Mesodermal cell (in vitro differentiated cells): ENCODE measurements at regions not wholly inside any gene's neighbourhood (a gene's known extent, or its start where the extent isn't known, plus 50 kb on each side); places are given as distances from the start of the nearest gene placed in this dataset.

Experiments used
- H3K27ac ChIP-seq: 2 replicates; pipeline ENCODE4 v1.7.0; 2013; ENCODE audit warnings: mild to moderate bottlenecking, low read depth, low read length, moderate library complexity; ENCODE audit not compliant: severe bottlenecking
- H3K36me3 ChIP-seq: 2 replicates; pipeline ENCODE4 v1.7.1; 2013; ENCODE audit warnings: mild to moderate bottlenecking, low read length, moderate library complexity; ENCODE audit not compliant: control insufficient read depth, insufficient read depth
- H3K4me1 ChIP-seq: one replicate; pipeline ENCODE4 v1.7.1; 2013; ENCODE audit warnings: mild to moderate bottlenecking, low read length; ENCODE audit not compliant: insufficient read depth, control insufficient read depth, poor library complexity, severe bottlenecking
- H3K4me3 ChIP-seq: 2 replicates; pipeline ENCODE4 v1.7.0; 2013; ENCODE audit warnings: low read length, control low read depth, mild to moderate bottlenecking; ENCODE audit not compliant: insufficient read depth, poor library complexity, severe bottlenecking; ENCODE audit errors: extremely low read depth
- H3K9me3 ChIP-seq: 2 replicates; pipeline ENCODE4 v1.7.1; 2013; ENCODE audit warnings: mild to moderate bottlenecking, low read length, moderate library complexity; ENCODE audit not compliant: control insufficient read depth
- WGBS, 2 experiments: methylation state at CpG; one replicate each; pipeline ENCODE4 v1.1.5; 2013; ENCODE audit warnings: missing lambda C conversion rate in 2 of 2; ENCODE audit not compliant: insufficient coverage in 2 of 2; 5-methylcytosine and 5-hydroxymethylcytosine counted together

DNA sequence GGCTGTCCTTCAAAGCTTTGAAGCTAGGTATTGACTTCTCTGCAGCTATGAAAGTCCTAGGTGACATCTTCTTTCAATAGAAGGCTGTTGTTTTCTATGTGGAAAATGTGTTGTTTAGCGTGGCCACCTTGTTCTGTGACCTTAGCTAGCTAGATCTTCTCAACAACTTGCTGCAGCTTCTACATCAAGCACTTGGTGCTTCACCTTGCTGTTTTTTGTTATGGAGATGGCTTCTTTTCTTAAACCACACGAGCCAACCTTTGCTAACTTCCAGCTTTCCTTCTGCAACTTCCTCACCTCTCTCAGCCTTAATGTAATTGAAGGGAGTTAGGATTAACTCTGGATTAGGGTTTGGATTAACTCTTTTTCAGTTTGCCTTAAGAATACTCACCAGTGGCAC is 128.6 kb upstream of the MMS22L start:
- no peaks in the 10 kb centered on the region for H3K36me3 ChIP-seq
- H3K4me1 ChIP-seq, result no peaks in the 10 kb centered on the region
- no peaks in the 10 kb centered on the region for H3K9me3 ChIP-seq
- no CpG with 5 or more reads among the region's 2 CpGs for WGBS, 2 experiments
- H3K27ac ChIP-seq, result no peak overlapping the region
- no peak overlapping the region for H3K4me3 ChIP-seq

DNA sequence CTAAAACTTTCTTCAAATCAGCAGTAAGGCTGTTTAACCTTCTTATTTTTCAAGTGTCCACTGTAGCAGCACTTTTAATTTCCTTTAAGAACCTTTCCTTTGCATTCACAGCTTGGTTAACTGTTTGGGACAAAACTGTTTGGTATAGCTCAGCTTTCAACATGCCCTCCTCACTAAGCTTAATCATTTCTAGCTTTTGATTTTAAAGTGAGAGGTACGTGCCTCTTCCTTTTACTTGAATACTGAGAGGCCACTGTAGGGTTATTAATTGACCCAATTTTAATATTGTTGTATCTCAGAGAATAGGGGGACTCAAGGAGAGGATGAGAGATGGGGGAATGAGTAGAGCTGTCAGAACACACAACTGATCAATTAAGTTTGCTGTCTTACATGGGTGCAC is 129.5 kb upstream of the MMS22L start:
- no peak overlapping the region for H3K4me3 ChIP-seq
- no peaks in the 10 kb centered on the region for H3K4me1 ChIP-seq
- H3K27ac ChIP-seq, result no peak overlapping the region
- no peaks in the 10 kb centered on the region for H3K9me3 ChIP-seq
- WGBS, 2 experiments, result no CpG with 5 or more reads among the region's 1 CpG
- H3K36me3 ChIP-seq, result no peaks in the 10 kb centered on the region

DNA sequence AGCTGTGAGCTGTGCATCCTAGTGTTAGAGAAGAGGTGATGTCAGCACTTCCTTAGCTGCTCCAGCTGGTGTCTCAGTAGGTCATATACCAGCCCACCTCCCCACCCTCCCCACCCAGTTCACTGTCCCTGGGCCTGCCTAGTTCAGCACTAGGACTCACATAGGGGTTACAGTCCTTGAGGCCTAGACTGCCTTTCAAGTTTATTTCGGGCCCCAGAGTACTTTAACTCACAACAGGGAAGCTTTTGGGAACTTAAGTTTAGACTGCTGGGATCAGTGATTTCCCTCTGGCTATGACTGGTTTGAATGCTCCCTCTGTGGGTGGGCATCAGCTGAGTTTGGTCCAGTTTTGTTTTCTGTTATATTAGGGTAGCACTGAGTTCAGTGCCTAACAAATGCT is 139.2 kb upstream of the MMS22L start:
- Histone ChIP-seq H3K4me1 (no peaks in the 10 kb centered on the region), H3K36me3 (no peaks in the 10 kb centered on the region), H3K9me3 (no peaks in the 10 kb centered on the region), H3K27ac (no peak overlapping the region), H3K4me3 (no peak overlapping the region)
- WGBS, 2 experiments, result no CpG with 5 or more reads among the region's 1 CpG

DNA sequence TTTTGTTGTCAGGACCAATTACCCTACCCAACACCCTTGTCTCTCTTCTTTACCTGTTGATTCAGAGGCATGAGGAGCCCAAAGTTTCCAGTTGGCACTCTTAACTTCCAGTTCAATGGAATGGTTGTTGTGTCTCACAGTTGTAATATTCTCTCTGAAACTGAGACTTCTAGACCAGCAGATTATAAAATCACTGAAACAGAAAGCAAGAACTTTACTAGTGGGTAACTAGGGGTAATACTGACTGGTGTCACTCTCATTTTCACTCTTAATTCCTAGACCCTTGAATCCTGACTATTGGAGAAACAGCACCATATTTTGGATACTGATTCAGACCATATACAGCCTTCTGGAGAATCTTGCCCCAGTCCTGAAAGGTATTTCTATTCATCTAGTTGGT is 140.2 kb upstream of the MMS22L start:
- no peaks in the 10 kb centered on the region for H3K4me1 ChIP-seq
- H3K4me3 ChIP-seq, result no peak overlapping the region

DNA sequence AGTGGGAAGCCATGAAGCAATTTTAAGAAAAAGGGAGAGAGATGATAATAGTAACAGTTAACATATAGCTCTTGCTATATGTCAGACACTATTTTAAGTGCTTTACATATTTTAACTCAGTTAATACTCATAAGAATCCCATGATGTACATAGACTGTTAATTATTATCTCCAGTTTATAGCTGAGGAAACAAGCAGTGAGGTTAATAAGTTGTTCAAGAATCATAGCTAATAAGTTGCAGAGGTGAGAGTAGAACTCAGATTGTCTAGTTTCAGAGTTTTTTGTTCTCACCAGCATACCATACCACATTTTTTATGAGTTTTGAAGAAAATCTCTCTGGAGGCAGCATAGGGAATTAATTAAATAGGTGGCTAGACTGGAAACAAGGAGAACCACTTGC is 144.6 kb upstream of the MMS22L start:
- Histone ChIP-seq H3K9me3 (no peaks in the 10 kb centered on the region), H3K36me3 (no peaks in the 10 kb centered on the region), H3K27ac (no peak overlapping the region), H3K4me3 (no peak overlapping the region), H3K4me1 (no peaks in the 10 kb centered on the region)

More for the DNA sequence above, 140.2 kb upstream of the MMS22L start:
- no peaks in the 10 kb centered on the region for H3K36me3 ChIP-seq
- H3K9me3 ChIP-seq, result no peaks in the 10 kb centered on the region
- H3K27ac ChIP-seq, result no peak overlapping the region

DNA sequence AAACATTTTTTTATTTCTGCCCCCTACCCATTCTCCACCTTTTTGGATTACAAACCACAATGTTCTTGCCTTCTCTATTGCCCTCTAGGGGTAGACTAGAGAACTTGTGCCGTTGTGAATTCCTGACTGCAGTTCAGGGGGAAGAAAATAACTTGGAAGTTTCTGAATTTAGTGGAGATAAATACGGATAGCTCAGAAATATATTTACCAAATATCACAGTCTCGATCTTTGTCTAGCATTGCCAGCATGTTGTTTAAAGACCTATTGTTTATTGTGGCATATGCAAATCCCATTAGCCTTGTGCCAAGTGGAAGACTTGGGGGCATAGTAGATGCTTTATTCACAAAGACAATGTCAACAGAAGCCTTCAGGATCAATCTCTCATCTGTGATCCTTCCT is 154.1 kb upstream of the MMS22L start:
- Histone ChIP-seq H3K9me3 (no peaks in the 10 kb centered on the region), H3K27ac (no peak overlapping the region), H3K4me3 (no peak overlapping the region), H3K4me1 (no peaks in the 10 kb centered on the region), H3K36me3 (no peaks in the 10 kb centered on the region)
- no CpG with 5 or more reads among the region's 3 CpGs for WGBS, 2 experiments

DNA sequence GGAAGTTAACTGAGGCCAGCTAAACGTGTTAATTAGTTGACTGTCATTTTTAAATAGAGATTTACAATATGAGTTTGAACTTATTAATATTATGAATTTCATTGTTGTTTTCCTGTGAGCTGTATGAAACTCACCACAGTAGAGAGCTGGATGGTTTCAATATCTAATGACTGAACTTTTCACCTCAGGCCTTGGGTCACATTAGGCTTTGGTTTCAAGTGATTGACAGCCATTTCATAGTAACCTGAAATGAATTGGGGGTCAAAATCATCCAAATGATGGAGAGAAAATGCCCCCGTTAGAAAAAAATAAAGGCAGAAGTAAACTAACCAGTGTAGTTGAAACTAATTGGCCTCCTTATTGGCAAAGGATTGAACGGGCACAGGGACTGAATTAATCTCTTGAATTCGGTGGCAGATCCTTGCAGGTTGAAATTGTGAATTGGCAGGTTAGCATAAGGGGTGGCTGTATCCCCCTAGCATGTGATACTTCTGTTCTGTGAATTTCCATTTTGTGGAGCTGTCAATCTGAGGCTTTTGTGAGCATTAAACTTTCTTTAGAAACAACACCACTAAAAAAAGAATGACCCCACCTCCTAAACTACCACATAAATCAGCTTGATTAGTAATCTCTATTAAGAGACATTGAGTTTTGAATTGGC is 155.1 kb upstream of the MMS22L start:
- WGBS, 2 experiments, result 78 to 96% methylated on average over 2 to 3 of the region's 4 CpGs
- Histone ChIP-seq H3K27ac (no peak overlapping the region), H3K9me3 (no peaks in the 10 kb centered on the region), H3K36me3 (no peaks in the 10 kb centered on the region), H3K4me3 (no peak overlapping the region), H3K4me1 (no peaks in the 10 kb centered on the region)

DNA sequence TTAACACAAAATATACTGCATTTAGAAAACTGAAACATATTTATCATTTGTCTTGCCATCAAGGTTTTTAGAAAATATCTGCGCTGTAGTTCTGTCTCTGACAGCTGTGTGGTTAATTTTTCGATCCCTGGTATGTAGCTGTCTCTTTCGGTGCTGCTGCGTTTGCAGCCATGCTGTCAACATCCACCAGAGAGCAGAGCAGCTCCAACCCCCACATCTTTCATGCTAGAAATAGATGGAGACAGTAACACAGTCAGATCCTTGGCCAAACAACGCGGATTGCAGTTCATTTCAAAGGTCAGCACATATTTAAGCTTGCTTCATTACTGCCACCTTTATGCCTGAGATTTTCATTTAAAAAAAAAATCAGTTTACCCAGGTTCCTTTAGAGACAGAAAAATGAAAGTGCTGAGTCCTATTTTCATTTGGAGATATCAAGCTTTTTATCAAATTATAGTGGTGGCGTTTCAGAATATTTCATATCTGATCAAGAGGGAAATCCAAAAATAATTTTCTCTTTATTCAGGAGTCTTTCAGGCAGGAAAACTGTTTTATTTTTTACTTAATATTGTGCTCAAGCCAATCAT is 157.7 kb upstream of the MMS22L start:
- 32 to 34% methylated on average over 2 to 5 of the region's 7 CpGs for WGBS, 2 experiments
- no peaks in the 10 kb centered on the region for H3K9me3 ChIP-seq
- H3K36me3 ChIP-seq, result no peaks in the 10 kb centered on the region
- no peaks in the 10 kb centered on the region for H3K4me1 ChIP-seq
- H3K4me3 ChIP-seq, result no peak overlapping the region
- H3K27ac ChIP-seq, result no peak overlapping the region

DNA sequence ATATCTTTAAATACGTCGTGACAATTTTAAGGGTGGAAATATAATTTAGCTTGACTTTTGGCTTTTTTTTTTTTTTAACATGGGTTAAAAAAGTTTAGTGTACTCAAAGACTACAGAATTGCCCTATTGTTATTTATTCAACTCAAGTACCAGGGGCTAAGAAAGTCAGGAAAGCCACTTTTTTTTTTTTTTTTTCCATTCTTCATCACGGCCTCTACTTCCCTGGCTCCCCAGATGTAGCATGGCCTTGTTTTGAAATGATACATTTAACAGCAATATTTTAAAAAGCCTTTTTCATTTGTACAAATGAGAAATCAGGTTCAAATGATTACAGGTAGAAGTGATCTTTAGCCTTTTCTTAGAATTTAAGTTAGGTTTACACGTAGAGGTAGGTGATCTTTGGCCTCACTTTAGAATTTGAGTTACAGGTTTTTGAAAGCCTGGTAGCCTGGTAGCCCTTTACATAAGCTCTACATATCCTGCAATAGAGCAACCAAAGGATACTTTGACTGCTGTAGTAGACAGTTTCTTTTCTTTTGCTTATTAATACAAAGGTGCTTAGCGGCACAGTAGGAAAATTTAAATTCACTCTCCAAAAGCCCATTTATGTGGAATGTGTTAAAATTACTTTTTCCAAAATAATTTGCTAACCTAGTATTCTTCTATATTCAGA is 160.5 kb upstream of the MMS22L start:
- WGBS, 2 experiments, result 90% methylated on average over 2 of the region's 5 CpGs; no CpG with 5 or more reads in 1 of the 2 experiments
- Histone ChIP-seq H3K36me3 (no peaks in the 10 kb centered on the region), H3K27ac (no peak overlapping the region), H3K9me3 (no peaks in the 10 kb centered on the region), H3K4me3 (no peak overlapping the region), H3K4me1 (no peaks in the 10 kb centered on the region)

DNA sequence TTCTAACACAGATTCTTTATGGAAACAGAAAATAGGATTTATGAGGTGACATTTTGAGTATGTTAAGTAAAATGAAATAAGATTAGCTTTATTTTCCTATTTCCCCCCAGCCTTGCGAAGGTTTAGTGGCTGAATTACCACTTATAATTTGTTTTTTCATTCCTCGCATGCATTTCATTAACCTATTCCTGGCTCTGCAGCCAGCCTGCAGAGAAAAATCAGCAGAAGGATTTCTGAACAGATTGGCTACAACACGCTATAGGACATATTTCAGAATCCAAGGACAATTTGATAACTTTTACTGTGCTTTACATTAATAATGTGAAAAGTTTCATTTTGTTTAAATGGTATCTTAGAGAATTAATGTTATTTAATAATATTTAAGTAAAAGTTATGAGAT is 162.4 kb upstream of the MMS22L start:
- Histone ChIP-seq H3K4me1 (no peaks in the 10 kb centered on the region), H3K27ac (no peak overlapping the region), H3K4me3 (no peak overlapping the region), H3K36me3 (no peaks in the 10 kb centered on the region), H3K9me3 (no peaks in the 10 kb centered on the region)
- 100% methylated on average over 1 to 2 of the region's 3 CpGs for WGBS, 2 experiments

DNA sequence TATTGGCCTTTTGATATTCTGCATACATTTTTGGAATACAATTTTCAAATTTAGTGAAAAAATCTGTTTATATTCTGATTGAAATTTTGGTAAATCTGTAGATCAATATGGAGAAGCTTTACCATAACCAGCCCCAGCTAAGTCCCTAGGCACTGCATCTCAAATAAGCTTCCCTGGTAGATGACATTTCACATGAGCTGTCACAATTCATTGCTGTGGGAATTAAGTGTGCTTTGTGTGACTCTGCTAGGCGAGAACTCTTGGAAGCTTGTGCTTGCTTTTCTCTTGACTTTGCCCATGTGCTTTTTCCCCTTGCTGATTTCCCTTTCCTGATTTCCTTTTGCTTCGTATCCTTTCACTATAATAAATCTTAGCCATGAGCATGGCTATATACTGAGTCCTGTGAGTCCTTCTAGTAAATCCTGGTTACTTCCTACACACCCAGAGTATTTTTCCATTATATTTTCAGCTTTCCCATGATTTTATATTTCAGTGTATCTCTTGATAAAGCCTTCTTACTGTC is 166.5 kb upstream of the MMS22L start:
- 88 to 92% methylated on average over 1 to 2 of the region's 2 CpGs for WGBS, 2 experiments
- Histone ChIP-seq H3K4me1 (no peaks in the 10 kb centered on the region), H3K27ac (no peak overlapping the region)

More for the DNA sequence above, 166.5 kb upstream of the MMS22L start:
- Histone ChIP-seq H3K9me3 (no peaks in the 10 kb centered on the region), H3K36me3 (no peaks in the 10 kb centered on the region), H3K4me3 (no peak overlapping the region)
